DMS153 (cell line): ENCODE measurements at regions not wholly inside any gene's neighbourhood (a gene's known extent, or its start where the extent isn't known, plus 50 kb on each side); places are given as distances from the start of the nearest gene placed in this dataset.
"Not testable (repeated sequence)": the region's sequence is repeated elsewhere in the genome, so short reads cannot be mapped to it uniquely, and the experiment has no call there.

Source experiments
- DNase-seq: peaks from one replicate; lab custom pipeline; 2025; lab: John Stamatoyannopoulos, UW

DNA sequence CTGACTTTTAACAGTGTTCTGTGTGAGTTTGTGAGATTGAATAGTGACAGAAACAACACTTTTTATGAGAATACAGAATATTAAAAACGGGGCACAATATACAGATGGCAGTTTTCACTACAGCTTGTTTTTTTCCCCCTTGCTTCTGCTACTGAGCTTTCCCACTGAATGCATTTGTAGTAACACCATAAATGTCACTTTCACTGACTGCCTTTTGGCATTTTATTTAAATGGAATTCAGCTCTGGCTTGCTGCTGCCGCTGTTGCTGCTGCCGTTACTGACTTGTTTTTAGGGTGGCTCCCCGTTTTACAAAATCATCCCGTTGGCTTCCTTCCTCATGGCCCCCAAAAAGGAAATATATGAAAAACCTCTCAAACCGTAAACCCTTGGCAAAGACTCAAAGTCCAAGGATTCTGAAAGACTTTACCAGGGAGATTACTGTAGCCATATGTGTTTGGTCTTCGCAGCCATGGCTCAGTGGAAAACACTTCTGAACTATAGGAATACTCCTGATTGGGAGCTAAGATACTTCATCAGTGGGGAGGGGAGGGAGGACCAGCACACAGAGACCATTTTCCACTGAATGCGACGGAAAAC, 151.0 kb downstream of the NUF2 start:
- DNase-seq = peak; percentile 74

DNA sequence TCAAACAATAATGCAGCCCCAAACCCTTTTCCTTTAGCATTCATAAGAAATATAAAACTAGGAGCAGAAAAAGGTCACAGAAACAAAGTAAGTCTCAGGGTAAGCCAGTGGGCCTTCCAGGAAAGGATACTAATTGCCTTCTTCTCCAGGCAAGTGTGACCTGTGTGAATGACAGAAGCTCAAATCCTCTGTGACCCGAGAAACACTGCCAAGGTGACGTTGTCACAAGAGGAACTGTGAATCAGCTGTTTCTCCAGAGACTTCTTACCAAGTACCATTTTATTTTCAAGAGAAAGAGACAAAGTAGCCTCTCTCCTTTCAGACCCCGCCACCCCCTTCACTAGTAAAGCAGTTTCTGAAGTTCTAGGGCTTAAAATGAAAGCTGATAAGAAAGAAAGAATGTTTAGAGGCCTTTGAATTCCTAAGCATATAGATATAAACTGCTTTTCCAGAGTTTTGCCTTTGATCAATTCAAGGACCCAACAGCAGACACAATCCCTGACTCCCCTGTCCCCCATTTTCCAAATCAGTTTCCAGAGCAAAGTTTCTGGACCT, 155.6 kb downstream of the NUF2 start:
- no peak for DNase-seq

DNA sequence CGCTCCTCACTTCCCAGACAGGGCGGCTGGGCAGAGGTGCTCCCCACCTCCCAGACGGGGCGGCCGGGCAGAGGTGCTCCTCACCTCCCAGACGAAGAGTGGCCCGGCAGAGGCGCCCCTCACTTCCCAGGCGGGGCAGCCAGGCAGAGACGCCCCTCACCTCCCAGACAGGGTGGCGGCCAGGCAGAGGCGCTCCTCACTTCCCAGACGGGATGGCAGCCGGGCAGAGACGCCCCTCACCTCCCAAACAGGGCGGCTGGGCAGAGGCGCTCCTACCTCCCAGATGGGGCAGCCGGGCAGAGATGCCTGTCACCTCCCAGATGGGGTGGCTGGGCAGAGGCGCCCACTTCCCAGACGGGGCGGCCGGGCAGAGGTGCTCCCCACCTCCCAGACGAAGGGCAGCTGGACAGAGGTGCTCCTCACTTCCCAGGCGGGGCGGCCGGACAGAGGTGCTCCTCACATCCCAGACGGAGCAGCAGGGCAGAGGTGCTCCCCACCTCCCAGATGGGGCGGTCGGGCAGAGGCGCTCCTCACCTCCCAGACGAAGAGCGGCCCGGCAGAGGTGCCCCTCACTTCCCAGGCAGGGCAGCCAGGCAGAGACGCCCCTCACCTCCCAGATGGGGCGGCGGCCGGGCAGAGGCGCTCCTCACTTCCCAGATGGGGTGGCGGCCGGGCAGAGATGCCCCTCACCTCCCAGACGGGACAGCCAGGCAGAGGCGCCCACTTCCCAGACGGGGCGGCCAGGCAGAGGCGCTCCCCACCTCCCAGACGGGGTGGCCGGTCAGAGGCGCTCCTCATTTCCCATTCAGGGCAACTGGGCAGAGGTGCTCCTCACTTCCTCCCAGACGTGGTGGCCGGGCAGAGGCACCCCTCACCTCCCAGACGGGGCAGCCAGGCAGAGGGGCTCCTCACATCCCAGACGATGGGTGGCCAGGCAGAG, 176.9 kb downstream of the NUF2 start:
- not testable (repeated sequence) for DNase-seq

DNA sequence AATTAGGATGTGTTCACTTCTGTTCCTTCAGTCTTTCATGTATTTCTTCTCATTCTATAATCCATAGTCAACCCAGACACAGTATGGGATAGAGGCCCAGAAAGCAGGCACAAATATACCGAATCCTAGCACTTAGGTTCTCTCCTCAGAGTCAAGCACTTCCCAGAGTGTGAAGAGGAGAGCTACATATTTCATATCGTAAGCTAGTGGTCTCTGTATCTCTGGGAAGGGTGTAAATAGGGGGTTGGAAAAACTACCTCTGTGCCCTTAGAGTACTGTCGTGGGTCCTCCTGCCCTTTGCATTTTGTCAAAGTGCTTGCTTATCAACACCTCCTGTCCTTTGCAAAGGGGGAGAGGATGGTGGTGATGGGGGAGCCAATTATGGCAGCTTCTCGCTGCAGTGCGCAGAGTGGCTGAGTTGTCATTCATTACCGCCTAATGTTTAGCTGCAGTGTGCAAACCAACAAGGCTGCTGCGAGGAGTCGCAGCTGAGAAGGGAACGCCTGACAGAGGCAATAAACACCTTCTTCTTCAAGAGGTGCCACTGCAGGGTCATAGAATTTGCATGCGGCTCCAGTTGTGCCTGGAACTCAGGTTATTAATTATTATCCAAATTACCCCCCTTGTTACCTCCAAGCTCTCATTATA, 182.7 kb downstream of the NUF2 start:
- no peak for DNase-seq

DNA sequence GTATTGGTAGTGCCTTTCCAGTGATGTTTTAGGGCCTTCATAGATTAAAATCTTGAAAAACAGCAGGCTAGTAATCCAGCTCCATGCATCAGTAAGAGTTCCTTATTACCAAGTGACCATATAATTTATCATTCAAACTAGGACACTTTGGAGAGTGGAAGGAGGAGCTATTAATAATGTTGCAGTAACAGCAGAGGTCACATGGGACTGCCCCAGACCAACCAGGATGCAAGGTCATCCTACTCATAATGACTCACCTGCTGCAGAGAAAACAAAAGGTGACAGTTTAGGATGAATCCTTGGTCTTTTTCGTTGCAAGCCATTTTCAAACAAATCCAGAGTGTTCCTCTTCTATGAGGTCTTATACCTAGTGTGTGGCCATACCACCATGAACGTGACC, 187.4 kb downstream of the NUF2 start:
- DNase-seq = no peak

DNA sequence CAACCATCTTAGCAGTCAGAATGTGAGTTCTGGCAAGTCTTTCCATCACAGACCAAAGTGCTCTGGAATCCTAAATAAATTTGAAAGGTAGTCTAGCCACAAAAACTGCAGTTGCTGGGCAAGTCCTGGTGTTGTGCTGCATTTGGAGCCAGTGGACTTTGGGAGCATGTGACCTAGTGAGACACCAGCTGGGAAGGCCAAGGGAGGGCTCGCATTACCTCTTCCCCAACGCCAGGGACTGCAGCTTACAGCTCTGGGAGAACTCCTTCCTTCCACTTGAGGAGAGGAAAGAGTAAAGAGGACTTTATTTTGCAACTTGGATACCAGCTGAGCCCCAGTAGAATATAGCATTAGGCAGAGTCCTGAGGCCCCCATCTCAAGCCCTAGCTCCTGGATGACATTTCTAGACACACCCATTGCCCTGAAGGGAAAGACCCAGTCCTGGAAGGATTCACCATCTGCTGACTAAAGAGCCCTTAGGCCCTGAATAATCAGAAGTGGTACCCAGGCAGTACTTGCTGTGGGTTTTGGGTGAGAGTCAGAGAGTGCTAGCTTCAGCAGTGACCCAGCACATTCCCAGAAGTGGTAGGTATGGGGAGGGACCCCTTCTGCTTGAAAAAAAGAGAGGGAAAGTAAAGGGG, 190.7 kb downstream of the NUF2 start:
- no peak for DNase-seq

DNA sequence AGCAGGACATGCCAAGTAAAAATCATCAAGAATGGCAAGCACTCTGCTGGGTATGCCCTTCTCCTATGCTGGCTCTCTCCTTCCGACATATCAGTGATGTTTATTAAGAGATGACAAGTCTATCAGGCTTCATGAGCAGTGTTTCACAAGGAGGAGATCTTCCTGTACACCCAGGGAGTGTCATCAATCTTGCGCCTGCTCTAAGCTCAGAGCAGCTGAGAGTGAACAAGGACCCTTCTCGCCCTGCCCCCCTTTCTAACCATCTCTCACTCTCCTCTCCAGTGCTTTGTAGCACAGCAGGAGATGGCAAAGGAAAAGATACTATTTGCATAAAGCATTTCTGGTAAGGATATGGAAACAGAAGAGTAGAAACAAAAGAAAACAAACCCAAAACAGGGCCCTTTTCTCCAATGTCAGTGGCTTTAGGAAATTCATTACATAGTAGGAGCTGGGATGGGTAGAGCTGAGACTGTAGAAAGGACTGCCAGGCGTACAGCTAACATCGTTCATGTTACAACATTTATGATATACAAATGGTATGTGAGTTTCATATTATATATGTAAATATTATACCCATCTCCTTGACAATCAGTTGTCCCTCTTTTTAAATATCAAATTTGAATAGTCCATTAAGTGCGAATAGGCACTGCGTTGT, 201.7 kb downstream of the NUF2 start:
- no peak for DNase-seq

DNA sequence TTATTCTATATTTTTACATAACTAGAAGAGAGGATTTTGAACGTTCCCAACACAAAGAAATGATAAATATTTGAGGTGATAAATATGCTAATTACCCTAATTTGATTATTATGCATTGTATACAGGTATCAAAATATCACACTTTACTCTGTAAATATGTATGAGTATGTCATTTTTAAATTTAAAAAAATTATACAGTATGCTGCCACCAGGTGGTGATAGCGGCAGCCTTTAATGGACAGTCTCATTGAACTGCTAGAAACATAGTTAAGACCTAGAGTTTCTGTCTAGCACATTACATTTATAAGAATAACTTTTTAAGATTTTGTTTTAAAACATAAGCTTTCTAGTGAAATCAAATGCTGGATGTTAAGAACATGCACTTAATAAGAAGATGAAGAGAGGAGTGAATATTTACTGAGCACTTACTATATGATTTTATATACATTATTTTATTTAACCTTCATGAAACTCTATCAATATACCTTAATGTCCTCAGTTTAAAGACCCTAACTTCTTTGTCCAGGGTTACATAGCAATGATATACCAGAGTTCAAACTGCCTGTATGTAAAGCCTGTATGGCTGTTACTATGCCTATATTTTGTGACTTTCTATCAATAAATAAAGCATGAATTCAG, 207.1 kb downstream of the NUF2 start:
- no peak for DNase-seq

DNA sequence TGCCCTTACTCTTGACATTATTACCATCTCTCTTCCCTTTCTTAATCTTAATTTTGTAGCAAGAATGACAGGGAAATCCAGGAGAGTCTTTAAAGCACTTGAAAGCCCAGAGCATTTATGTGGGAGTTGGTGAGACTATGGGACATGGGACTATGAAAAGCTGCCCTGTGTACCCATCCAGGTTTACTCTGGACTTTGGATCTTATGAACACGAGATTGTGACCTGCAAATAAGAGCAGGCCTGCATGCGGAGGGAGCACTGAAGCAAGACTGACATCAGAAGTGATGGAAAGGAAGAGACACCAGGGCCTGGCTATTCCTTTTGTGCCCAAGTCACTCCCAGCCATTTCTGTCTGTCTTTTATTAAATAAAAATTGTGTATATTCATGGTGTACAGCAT, 209.6 kb downstream of the NUF2 start:
- no peak for DNase-seq

DNA sequence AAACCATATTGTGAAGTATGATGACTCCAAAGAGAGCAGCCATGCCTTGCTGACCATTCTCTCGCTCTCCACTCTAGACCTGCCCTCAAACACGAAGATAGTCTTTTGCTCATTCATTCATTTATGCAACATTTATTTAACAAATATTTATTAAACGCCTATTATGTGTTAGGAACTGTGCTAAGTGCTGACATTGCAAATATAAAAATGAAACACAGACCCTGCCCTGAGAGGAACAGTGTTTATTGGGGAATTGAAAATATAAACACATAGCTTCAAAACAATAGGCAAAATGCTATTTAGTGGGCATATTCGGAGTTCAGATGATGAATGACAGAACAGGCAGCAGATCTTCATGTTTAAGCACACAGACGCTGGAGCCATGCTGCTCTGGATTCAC, 213.6 kb downstream of the NUF2 start:
- DNase-seq = no peak

DNA sequence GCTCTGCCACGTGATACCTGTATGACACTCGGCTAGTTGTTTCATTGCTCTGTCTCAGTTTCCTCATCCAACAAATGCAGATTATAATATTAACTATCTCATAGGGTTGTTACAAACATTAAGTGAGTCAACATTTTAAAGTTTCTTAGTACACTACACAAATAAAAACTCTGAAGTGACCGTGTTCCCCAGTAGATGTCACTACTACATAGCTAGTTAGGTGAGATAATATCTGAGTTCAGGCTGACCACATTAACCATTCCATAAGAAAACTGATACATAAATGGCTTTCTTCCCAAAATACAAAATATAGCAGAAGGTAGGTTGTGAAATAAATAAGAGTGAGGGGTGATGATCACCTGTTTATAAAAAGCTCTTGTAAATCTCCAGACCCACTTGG, 214.1 kb downstream of the NUF2 start:
- no peak for DNase-seq

DNA sequence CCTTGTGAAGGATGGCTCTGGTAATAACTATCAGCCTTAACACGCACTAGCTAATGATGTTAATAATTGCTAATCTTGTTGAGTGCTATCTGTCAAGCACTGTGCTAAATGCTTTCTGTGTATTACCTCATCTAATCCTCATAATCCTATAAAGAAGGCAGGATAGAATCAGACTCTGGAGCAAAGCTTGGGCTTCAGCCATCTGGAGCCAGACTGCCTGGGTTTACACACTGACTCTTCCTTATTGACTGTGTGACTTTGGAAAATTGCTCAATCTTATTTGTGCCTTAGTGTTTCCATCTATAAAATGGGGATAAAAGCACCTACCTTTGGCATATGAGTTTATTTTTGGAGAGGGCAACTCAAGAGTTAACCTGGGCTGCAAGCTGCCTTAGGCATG, 216.1 kb downstream of the NUF2 start:
- DNase-seq = no peak

DNA sequence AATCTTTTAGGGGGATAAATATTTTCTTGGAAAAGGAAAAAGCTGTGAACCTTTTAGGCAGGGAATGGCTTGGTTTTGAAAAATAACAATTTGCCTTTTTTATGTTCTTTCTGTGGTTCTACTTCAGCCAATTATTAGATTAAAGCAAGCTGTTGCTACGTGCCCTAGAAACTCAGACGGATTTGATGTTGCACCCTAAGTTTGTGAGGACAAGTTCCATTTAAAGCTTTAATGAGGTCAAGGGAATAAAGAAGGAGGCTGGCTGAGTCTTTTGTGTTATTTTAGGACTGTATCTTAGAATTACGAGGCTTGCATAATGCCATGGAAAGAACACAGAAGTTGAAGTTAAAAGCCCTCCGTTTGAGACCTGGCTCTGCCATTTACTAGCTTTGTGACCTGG, 216.9 kb downstream of the NUF2 start:
- no peak for DNase-seq

DNA sequence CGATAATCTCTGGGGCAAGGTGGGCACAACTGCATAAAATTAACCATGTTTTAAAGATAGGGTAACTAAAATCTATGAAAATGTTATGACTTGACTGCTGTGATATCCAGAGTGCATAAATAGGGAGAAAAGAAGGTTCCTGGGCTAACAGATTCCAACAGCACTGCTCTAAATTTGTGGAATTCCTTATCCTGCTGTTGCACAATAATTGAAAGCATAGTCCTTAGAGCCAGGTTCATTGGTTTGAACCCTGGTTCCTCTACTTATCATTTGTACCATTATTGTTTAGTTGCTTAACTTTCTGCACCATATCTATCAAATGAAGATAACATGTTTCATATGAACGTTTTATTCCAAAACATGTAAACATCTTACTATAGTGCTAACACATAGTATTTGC, 219.0 kb downstream of the NUF2 start:
- DNase-seq = no peak

DNA sequence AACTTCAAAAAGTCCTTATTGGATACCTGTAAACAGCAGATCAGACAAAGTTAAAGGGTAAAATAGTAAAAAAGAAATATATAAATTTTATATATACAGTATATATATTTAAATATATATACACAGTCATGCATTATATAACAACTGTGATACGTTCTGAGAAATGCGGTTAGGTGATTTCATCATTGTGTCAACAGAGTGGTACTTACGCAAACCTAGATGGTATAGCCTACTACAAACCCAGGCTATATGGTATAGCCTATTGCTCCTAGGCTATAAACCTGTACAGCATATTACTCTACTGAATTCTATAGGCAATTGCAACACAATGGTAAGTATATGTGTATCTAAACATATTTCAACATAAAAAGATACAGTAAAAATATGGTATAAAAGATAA, 222.7 kb downstream of the NUF2 start:
- no peak for DNase-seq

DNA sequence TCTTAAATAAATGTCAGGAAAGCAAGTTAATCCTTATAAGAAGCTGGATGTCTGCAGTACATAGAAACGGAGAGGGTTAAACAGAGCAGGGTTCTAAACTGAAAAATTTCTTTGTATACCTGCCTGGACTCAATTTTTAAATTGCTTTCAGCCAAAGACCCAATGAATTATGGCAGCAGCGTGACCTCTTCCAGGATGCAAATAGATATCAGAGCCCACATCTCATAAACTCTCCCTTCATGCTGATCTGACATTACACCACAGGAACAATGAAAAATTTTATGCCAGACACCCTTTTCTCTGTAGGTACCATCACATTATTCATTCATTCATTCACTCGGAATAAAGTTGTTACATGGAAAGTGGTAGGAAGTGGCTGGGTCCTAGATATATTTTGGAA, 236.4 kb downstream of the NUF2 start:
- DNase-seq = no peak

DNA sequence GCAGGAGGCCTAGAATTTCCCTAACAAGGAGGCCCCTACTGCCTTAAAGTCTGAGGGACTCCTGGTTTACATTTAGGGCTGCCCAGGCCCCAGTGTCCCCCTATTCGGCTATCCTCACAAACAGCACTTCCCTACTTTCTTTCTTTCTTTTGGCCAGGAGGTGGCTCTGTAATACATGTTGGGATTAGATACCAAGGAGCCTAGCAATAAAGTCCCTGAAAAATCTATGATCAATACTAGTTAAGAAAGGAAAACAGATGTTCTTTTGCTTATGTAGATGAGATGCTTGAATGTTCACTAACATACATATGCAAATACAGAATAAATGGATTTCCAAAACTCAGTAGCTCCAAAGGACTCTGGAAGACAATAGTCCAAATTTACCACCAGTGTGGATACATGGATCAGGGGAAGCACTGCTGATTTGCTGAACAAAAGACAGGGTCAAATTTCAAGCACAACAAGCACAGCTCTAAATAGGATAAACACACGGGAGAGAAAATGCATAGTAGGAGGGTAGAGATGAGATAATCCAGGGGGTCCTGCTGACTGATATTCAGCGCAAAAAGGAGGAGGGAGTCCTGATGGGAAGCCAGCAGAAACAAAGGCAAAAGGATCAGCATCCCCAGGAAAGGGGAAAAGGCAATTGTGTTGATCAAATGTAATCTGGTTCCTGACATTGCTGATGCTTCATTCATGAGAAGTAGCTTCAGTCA, 240.0 kb downstream of the NUF2 start:
- DNase-seq = peak; percentile 77

DNA sequence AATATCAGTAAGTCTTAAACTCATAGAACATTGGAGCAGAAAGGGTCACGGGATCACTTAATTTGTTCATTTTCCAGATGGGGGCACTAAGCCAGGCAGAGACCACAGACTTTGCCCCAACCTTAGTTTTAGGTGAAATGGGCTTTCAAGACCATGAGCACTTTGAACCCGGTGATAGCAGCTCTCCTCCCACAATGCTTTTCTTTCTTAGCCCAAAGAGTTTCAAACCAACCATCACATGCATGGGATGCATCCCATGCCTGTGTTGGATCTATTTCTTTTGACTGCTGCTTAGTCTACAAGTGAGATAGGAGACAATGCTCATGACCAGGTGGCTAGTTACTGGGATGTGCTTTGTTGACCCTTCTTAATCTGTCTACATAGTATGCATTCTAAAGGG, 240.6 kb downstream of the NUF2 start:
- no peak for DNase-seq

DNA sequence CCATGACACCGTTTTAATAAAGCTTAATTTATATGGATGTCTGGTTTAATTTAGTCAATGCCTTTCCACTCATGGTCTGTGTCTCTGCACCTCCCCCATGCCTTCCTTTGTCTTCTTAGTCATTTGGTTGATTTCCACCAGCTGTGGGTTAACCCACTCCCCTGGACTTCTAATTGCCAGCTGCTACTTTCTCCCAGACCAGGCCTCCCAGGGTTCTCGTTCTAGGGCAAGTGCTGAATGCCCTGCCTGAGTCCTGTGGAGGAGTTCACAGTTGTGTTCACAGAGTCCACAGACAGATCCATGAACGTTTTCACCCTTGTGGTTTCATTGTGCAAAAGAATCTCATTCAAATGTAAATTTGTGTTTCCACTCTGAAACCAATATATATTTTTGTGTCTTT, 243.4 kb downstream of the NUF2 start:
- no peak for DNase-seq

DNA sequence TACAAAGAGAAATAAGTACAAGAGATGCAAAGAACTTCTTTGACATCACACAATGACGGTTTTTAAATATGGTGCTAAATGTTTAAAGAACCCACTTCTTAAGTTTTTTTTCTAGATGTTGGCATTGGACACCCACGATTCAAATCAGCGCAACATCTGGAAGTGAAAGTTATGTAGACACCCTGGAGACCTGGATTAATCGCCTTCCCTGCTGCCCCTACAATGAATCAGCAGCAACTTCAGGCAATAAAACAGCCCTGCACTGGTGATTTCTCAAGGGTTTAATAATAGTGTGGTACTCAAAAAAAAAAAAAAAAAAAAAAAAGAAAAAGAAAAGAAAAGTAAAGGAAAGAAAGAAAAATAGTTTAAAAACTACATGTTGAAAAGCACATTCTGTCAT, 248.3 kb downstream of the NUF2 start:
- no peak for DNase-seq

DNA sequence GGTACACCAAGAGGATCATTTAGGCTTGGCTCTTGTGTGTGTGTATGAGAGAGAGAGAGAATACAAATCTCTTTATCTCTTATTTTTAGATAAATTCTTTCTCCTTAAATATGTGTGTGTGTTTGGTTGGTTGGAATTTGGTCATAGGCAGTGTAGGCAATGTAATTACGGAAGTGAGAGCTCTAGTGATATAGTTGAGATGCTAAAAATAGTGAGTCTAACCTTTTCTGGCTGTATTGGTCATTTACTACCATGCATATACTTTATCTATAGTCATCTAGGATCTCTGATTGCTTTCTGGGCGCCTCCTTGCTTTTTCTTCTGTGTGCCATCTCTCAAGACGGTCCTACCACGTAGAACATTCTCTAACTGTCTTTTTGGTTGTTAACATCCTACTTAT, 250.2 kb downstream of the NUF2 start:
- no peak for DNase-seq
